K562 (cell line): ENCODE measurements at regions not wholly inside any gene's neighbourhood (a gene's known extent, or its start where the extent isn't known, plus 50 kb on each side); places are given as distances from the start of the nearest gene placed in this dataset.

ENCODE experiments used
- ARID2 ChIP-seq: fragments of 450-650 bp; IDR thresholded peaks from 2 replicates; pipeline ENCODE4 v1.6.1; 2017; ENCODE audit warnings: antibody characterized with exemption, mild to moderate bottlenecking
- CBX1 ChIP-seq: sonication (generic); IDR thresholded peaks from 2 replicates; pipeline ENCODE4 v1.6.1; 2016; ENCODE audit warnings: antibody characterized with exemption, low read depth, mild to moderate bottlenecking
- CSDE1 ChIP-seq, 2 experiments: fragments of 450-650 bp; IDR thresholded peaks; 2 replicates each; pipeline ENCODE4 v1.6.1; 2016; ENCODE audit warnings: mild to moderate bottlenecking in 1 of 2
- ETS2 ChIP-seq: IDR thresholded peaks from 2 replicates; pipeline ENCODE4 v1.6.1; 2016; ENCODE audit warnings: borderline replicate concordance, missing genetic modification characterization, mild to moderate bottlenecking, moderate library complexity, missing compliant biosample characterization; ENCODE audit not compliant: poor library complexity, severe bottlenecking
- EZH2 ChIP-seq: IDR thresholded peaks from 2 replicates; pipeline ENCODE4 v1.6.1; 2012; ENCODE audit warnings: low read depth, mild to moderate bottlenecking, inconsistent platforms, low read length, borderline replicate concordance
- FOXA1 ChIP-seq: fragments of 450-650 bp; IDR thresholded peaks from 2 replicates; pipeline ENCODE4 v1.6.1; 2016; ENCODE audit warnings: mild to moderate bottlenecking, borderline replicate concordance
- FOXM1 ChIP-seq, 2 experiments: fragments of 450-650 bp in 1 of 2; sonication (generic) in 1 of 2; formaldehyde crosslinking in 1 of 2; IDR thresholded peaks; 2 replicates each; pipeline versions ENCODE4 v1.6.1 to v1.9.0; 2017 to 2022; ENCODE audit warnings: low read depth in 2 of 2, mild to moderate bottlenecking in 2 of 2, missing genetic modification reagents in 1 of 2, moderate library complexity in 1 of 2
- KLF1 ChIP-seq: fragments of 450-650 bp; IDR thresholded peaks from 2 replicates; pipeline ENCODE4 v1.6.1; 2016; ENCODE audit warnings: missing genetic modification characterization, missing compliant biosample characterization
- PYGO2 ChIP-seq: fragments of 450-650 bp; IDR thresholded peaks from 2 replicates; pipeline ENCODE4 v1.6.1; 2016; ENCODE audit warnings: mild to moderate bottlenecking, missing genetic modification characterization, moderate library complexity, missing compliant biosample characterization
- RAD21 ChIP-seq, 2 experiments: fragments of 250-450 bp in 1 of 2; fragments of 450-650 bp in 1 of 2; sonication (Bioruptor Pico) in 1 of 2; formaldehyde crosslinking in 1 of 2; IDR thresholded peaks in 1 of 2; conservative IDR thresholded peaks in 1 of 2; 2 replicates each; pipeline versions ENCODE4 v1.4.0 to v1.8.0; 2020 to 2022; ENCODE audit warnings: mild to moderate bottlenecking in 2 of 2, moderate library complexity in 1 of 2
- RBM17 ChIP-seq: fragments of 200-400 bp; formaldehyde crosslinking; IDR thresholded peaks from 2 replicates; pipeline ENCODE4 v1.6.1; 2017; ENCODE audit warnings: low read depth, mild to moderate bottlenecking, low read length, borderline replicate concordance
- SMARCA4 ChIP-seq: fragments of 450-650 bp; IDR thresholded peaks from 2 replicates; pipeline ENCODE4 v1.6.1; 2016
- SMC3 ChIP-seq: conservative IDR thresholded peaks from 2 replicates; pipeline ENCODE4 v1.6.1; 2011; ENCODE audit warnings: low read depth, low read length, improper control_type of control experiment; ENCODE audit not compliant: insufficient read depth
- SOX6 ChIP-seq: fragments of 450-650 bp; IDR thresholded peaks from 2 replicates; pipeline ENCODE4 v1.6.1; 2014; ENCODE audit warnings: mild to moderate bottlenecking
- TGIF2 ChIP-seq: sonication (generic); formaldehyde crosslinking; IDR thresholded peaks from 2 replicates; pipeline ENCODE4 v1.8.1; 2022; ENCODE audit warnings: mild to moderate bottlenecking, missing genetic modification reagents, moderate library complexity
- ZFP36 ChIP-seq: fragments of 150-350 bp; IDR thresholded peaks from 2 replicates; pipeline ENCODE4 v1.6.1; 2018; ENCODE audit warnings: low read length, low read depth; ENCODE audit not compliant: partially characterized antibody
- ZFX ChIP-seq: sonication (generic); formaldehyde crosslinking; IDR thresholded peaks from 2 replicates; pipeline ENCODE4 v1.8.0; 2022; ENCODE audit warnings: mild to moderate bottlenecking, missing genetic modification reagents, moderate library complexity
- ZNF217 ChIP-seq: sonication (generic); formaldehyde crosslinking; IDR thresholded peaks from 2 replicates; pipeline ENCODE4 v1.8.0; 2022; ENCODE audit warnings: mild to moderate bottlenecking, missing genetic modification reagents
- TF ChIP-seq, protein P1 (sequence below): fragments of 450-650 bp; formaldehyde crosslinking; IDR thresholded peaks from 2 replicates; pipeline ENCODE4 v1.4.0; 2020; ENCODE audit warnings: mild to moderate bottlenecking, moderate library complexity
- TF ChIP-seq, protein P2 (sequence below): fragments of 450-650 bp; IDR thresholded peaks from 2 replicates; pipeline ENCODE4 v1.6.1; 2016; ENCODE audit warnings: mild to moderate bottlenecking
- TF ChIP-seq, protein P3 (sequence below): fragments of 250-450 bp; sonication (Bioruptor Pico); IDR thresholded peaks from 2 replicates; pipeline ENCODE4 v1.4.0; 2020; ENCODE audit warnings: mild to moderate bottlenecking
- TF ChIP-seq, protein P4 (sequence below): sonication (generic); formaldehyde crosslinking; IDR thresholded peaks from 2 replicates; pipeline ENCODE4 v1.8.1; 2022; ENCODE audit warnings: missing genetic modification reagents

DNA sequence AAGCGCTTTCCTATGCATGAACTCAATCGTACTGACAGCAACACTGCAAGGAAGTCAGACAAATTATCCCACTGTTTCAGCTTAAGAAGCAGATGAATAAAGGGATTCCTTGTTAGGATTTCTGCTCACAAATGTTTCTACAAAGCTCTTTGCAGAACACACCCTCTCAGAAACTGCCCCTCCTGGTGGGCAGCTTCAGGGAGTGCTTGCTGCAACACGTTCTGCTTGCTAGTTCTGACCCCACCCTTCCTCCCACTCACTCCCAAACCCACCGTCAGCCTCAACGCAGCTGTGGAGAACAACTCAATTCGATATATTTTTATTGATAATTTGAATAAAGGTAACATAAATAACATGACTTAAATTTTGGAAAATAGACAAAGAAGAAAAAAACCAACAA lies 250.8 kb upstream of the PRDM1 start (continued):
- TF ChIP-seq, protein P1, sequence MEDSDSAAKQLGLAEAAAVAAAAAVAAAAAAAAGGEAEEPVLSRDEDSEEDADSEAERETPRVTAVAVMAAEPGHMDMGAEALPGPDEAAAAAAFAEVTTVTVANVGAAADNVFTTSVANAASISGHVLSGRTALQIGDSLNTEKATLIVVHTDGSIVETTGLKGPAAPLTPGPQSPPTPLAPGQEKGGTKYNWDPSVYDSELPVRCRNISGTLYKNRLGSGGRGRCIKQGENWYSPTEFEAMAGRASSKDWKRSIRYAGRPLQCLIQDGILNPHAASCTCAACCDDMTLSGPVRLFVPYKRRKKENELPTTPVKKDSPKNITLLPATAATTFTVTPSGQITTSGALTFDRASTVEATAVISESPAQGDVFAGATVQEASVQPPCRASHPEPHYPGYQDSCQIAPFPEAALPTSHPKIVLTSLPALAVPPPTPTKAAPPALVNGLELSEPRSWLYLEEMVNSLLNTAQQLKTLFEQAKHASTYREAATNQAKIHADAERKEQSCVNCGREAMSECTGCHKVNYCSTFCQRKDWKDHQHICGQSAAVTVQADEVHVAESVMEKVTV (CRISPR knock-in tag), result peak; percentile 48; the same call in 1 of the 2 replicates
- TF ChIP-seq ZFP36 (no peak), RAD21 (CRISPR knock-in tag; conservative IDR thresholded peaks at IDR 0.05 in 1 of 2, IDR thresholded peaks at IDR 0.05 in 1 of 2) (peak; percentile 75 to 87), SMARCA4 (peak; percentile 36; the same call in 1 of the 2 replicates), EZH2 (no peak), ZNF217 (CRISPR knock-in tag) (no peak), CSDE1 (IDR thresholded peaks at IDR 0.05) (no peak), PYGO2 (tag) (no peak), ARID2 (peak; percentile 76; the same call in 1 of the 2 replicates), KLF1 (tag) (0 out of 2 replicates have a peak, but pooled peaks have one; percentile 65), TGIF2 (CRISPR knock-in tag) (no peak), FOXA1 (no peak), FOXM1 (IDR thresholded peaks at IDR 0.05; ENCODE audit: low read depth) (no peak), FOXM1 (CRISPR knock-in tag; IDR thresholded peaks at IDR 0.05; ENCODE audit: low read depth) (no peak), CBX1 (no peak), SOX6 (peak; percentile 25; the same call in 1 of the 2 replicates), ETS2 (tag) (no peak), SMC3 (peak; percentile 82), ZFX (CRISPR knock-in tag) (no peak), RBM17 (no peak)
- TF ChIP-seq, protein P2, sequence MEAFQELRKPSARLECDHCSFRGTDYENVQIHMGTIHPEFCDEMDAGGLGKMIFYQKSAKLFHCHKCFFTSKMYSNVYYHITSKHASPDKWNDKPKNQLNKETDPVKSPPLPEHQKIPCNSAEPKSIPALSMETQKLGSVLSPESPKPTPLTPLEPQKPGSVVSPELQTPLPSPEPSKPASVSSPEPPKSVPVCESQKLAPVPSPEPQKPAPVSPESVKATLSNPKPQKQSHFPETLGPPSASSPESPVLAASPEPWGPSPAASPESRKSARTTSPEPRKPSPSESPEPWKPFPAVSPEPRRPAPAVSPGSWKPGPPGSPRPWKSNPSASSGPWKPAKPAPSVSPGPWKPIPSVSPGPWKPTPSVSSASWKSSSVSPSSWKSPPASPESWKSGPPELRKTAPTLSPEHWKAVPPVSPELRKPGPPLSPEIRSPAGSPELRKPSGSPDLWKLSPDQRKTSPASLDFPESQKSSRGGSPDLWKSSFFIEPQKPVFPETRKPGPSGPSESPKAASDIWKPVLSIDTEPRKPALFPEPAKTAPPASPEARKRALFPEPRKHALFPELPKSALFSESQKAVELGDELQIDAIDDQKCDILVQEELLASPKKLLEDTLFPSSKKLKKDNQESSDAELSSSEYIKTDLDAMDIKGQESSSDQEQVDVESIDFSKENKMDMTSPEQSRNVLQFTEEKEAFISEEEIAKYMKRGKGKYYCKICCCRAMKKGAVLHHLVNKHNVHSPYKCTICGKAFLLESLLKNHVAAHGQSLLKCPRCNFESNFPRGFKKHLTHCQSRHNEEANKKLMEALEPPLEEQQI, result no peak
- TF ChIP-seq, protein P3, sequence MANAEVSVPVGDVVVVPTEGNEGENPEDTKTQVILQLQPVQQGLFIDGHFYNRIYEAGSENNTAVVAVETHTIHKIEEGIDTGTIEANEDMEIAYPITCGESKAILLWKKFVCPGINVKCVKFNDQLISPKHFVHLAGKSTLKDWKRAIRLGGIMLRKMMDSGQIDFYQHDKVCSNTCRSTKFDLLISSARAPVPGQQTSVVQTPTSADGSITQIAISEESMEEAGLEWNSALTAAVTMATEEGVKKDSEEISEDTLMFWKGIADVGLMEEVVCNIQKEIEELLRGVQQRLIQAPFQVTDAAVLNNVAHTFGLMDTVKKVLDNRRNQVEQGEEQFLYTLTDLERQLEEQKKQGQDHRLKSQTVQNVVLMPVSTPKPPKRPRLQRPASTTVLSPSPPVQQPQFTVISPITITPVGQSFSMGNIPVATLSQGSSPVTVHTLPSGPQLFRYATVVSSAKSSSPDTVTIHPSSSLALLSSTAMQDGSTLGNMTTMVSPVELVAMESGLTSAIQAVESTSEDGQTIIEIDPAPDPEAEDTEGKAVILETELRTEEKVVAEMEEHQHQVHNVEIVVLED, result no peak
- TF ChIP-seq, protein P4, sequence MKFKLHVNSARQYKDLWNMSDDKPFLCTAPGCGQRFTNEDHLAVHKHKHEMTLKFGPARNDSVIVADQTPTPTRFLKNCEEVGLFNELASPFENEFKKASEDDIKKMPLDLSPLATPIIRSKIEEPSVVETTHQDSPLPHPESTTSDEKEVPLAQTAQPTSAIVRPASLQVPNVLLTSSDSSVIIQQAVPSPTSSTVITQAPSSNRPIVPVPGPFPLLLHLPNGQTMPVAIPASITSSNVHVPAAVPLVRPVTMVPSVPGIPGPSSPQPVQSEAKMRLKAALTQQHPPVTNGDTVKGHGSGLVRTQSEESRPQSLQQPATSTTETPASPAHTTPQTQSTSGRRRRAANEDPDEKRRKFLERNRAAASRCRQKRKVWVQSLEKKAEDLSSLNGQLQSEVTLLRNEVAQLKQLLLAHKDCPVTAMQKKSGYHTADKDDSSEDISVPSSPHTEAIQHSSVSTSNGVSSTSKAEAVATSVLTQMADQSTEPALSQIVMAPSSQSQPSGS, result no peak
